ENCODE measurements at regions not wholly inside any gene's neighbourhood (a gene's known extent, or its start where the extent isn't known, plus 50 kb on each side); places are given as distances from the start of the nearest gene placed in this dataset.

DNA sequence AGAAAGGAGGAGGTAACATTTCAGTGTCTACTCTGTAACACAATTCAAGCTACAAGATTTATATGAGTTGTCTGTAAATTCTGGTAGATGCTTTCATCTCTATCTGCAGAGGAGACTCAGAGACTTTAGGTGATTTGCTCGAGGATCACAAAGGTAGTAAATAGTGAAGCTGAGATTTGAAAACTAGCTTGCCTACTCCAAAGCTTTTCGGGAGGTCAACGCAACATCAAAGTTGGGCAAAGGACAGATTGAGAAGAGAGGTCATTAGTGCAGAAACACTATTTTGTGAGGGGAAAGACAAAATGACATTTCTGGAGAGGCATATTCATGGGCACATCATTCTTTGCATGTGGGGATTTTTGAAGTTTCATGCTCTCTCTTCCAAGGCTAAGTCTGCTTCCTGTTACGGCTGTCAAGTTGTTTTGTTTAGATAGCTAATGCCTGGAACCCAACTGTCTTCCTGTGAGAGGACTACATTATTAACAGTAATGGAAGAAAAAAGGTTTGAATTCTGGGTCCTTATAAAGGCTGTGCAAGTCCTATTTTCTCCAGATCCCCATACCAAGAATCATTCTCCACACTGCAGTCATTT lies 413.5 kb upstream of the ZNF462 start:
- TF ChIP-seq CTCF (IDR thresholded peaks at IDR 0.05) (no peak), ZFX (IDR thresholded peaks at IDR 0.05; ENCODE audit: borderline replicate concordance) (no peak)

All from 22Rv1 (cell line).